ENCODE measurements at regions not wholly inside any gene's neighbourhood (a gene's known extent, or its start where the extent isn't known, plus 50 kb on each side); places are given as distances from the start of the nearest gene placed in this dataset.

DNA sequence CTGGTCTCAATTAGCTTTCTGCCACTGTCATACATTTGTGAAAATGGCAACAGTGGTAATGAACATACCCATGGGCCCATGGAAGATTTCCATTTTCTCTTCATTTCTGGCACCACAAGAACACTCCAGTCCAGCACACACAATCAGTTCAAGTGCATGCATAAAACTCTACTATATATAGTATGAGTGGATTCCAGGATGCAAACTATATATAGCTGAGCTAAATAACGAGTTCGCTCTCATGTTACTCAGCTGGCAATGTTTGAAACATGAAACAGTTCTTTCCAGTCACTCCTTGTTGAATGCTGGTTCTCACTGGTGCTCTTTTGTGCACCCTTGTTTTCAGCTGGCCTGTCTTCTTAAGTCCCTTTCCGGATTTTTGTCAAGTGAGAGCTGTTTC lies 75.2 kb upstream of the DHX40 start:
- TF ChIP-seq, protein P1, sequence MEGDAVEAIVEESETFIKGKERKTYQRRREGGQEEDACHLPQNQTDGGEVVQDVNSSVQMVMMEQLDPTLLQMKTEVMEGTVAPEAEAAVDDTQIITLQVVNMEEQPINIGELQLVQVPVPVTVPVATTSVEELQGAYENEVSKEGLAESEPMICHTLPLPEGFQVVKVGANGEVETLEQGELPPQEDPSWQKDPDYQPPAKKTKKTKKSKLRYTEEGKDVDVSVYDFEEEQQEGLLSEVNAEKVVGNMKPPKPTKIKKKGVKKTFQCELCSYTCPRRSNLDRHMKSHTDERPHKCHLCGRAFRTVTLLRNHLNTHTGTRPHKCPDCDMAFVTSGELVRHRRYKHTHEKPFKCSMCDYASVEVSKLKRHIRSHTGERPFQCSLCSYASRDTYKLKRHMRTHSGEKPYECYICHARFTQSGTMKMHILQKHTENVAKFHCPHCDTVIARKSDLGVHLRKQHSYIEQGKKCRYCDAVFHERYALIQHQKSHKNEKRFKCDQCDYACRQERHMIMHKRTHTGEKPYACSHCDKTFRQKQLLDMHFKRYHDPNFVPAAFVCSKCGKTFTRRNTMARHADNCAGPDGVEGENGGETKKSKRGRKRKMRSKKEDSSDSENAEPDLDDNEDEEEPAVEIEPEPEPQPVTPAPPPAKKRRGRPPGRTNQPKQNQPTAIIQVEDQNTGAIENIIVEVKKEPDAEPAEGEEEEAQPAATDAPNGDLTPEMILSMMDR (IDR thresholded peaks at IDR 0.05; ENCODE audit: unreplicated experiment in 3 of 3) = no peak
- H3K4me3 Mint-ChIP-seq = peak overlapping the region in 2 of 3 experiments; percentile 57 to 61
- H3K9me3 Mint-ChIP-seq = no peaks in the 10 kb centered on the region
- H3K4me1 Mint-ChIP-seq = peaks cover 53% of the 10 kb centered on the region
- peaks cover 4% of the 10 kb centered on the region for H3K27me3 Mint-ChIP-seq (ENCODE audit: low read depth)
- H3K36me3 Mint-ChIP-seq (ENCODE audit: low read depth) = no peaks in the 10 kb centered on the region
- peak overlapping the region; percentile 57 to 69 (median 62) for H3K27ac Mint-ChIP-seq

DNA sequence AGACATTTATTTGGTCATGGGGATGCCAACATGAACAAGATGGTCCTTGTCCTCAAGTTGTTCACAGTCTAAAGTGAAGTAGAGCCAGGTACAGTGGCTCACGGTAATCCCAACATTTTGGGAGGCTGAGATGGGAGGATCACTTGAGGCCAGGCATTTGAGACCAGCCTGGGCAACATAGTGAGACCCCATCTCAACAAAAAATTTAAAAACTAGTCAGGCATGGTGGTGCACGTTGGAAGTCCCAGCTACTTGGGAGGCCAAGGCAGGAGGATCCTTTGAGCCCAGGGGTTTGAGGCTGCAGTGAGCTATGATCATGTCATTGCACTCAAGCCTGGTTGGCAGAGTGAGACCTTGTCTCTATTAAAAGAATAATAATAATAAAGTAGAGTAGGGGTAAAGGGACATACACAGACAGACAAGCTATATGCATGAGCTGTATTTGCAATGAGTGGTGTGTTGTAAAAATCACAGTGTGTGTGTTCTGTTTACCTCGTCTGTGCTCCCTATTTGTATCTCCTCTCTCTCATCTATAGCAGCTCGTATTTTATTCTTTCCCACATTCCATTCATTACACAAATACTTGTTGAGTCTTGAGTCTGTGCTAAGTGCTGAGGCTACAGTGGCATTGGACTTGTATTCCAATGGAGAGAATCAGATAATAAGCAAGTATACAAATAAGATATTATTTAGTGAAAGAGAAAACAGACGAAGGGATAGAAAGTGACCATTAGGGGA lies 73.9 kb upstream of the DHX40 start:
- Mint-ChIP-seq H3K9me3 (no peaks in the 10 kb centered on the region), H3K27ac (no peak overlapping the region), H3K27me3 (ENCODE audit: low read depth) (no peaks in the 10 kb centered on the region), H3K36me3 (ENCODE audit: low read depth) (no peaks in the 10 kb centered on the region), H3K4me1 (peaks cover 50% of the 10 kb centered on the region), H3K4me3 (peak overlapping the region in 1 of 3 experiments; percentile 3)
- TF ChIP-seq, protein P1 (IDR thresholded peaks at IDR 0.05; ENCODE audit: unreplicated experiment in 3 of 3) = no peak

DNA sequence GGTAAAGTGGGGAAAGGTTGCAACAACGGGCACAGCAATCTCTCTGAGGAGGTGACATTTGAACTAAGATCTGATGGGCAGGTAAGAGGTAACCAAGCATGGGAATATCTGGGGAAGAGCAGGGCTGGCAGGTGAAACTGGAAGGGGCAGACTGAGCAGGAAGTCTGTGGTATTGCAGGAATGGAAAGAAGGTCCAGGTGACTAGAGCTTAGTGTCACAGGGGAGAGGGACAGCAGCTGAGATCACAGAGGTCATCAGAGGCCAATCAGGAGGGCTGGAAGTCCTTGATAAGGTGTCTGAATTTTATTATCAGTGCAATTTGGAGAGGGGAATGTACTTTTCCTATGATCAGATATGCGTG lies 73.3 kb upstream of the DHX40 start:
- H3K4me3 Mint-ChIP-seq = peak overlapping the region in 1 of 3 experiments; percentile 3
- no peaks in the 10 kb centered on the region for H3K27me3 Mint-ChIP-seq (ENCODE audit: low read depth)
- H3K9me3 Mint-ChIP-seq = no peaks in the 10 kb centered on the region
- TF ChIP-seq, protein P1 (IDR thresholded peaks at IDR 0.05; ENCODE audit: unreplicated experiment in 3 of 3) = no peak
- peaks cover 50% of the 10 kb centered on the region for H3K4me1 Mint-ChIP-seq
- no peak overlapping the region for H3K27ac Mint-ChIP-seq
- H3K36me3 Mint-ChIP-seq (ENCODE audit: low read depth) = no peaks in the 10 kb centered on the region

DNA sequence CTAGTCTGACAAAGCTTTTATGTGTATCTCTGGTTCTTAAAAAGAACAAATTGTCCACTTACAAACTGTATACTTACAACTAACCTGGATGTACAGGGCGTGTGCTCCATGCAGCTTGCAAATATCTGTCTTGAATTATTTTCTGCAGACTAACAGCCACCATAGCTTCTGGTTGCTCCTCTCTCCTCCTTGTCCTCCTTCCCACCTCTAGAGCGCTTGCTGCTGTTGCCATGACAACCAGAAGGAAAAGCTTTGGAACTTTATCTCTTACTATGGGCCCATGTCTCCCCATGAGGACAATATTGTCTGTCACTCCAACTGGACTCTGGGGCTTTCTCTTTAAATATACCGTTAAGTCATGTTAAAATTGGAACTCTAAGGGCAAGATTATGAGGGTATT lies 71.5 kb upstream of the DHX40 start:
- TF ChIP-seq, protein P1 (IDR thresholded peaks at IDR 0.05; ENCODE audit: unreplicated experiment in 3 of 3) = no peak
- Mint-ChIP-seq H3K4me3 (no peak overlapping the region), H3K36me3 (ENCODE audit: low read depth) (no peaks in the 10 kb centered on the region), H3K27ac (no peak overlapping the region), H3K9me3 (no peaks in the 10 kb centered on the region), H3K27me3 (ENCODE audit: low read depth) (no peaks in the 10 kb centered on the region), H3K4me1 (peaks cover 37% of the 10 kb centered on the region)

DNA sequence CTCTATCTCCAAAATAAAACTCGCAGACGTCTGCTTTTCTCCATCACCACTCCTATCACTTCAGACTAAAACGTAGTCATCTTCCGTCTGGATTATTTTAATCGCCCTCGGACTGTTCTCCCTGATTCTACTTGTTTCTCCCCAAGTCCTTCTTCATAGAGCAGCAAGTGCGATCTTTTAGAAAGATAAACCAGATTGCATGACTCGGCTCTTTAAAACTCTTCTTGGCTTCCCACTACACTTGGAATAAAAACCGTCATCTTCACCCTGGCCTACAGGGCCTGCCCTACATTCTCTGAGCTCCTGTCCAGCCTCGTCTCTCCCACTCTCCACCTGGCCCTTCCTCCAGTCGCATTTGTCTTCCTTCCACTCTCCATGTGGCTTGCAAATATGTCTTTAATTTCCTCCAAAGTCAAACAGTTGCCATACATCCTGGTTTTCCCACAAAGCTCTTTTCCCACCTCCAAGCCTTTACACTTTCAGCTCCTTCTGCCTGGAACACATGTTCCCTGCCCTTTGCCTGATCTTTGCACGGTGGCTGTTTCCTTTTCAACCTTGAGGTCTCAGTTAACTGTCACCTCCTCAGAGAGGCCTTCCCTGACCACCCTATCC lies 70.5 kb upstream of the DHX40 start:
- Mint-ChIP-seq H3K4me1 (peaks cover 41% of the 10 kb centered on the region), H3K36me3 (ENCODE audit: low read depth) (no peaks in the 10 kb centered on the region), H3K27me3 (ENCODE audit: low read depth) (no peaks in the 10 kb centered on the region), H3K9me3 (no peaks in the 10 kb centered on the region), H3K27ac (no peak overlapping the region), H3K4me3 (no peak overlapping the region)
- TF ChIP-seq, protein P1 (IDR thresholded peaks at IDR 0.05; ENCODE audit: unreplicated experiment in 3 of 3) = no peak

DNA sequence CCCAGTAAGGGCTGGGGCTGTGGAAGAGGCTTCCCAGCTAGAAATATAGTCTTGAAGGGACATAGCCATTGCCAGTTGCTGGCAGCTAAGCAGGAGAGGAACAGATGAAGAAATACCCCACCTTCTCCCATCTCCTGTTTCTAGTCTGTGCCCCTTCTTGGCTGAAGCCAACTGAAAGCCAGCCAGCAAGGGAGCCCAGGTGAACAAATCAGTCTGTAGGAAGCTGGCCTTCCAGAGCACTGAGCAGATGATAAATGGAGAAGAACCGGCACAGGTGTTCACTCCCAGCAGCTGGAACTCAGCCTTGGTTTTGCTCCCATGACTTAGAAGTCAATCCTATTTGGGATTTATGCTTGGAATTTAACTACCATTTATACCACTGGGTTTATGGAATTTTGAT lies 69.2 kb upstream of the DHX40 start:
- Mint-ChIP-seq H3K27me3 (ENCODE audit: low read depth) (no peaks in the 10 kb centered on the region), H3K4me1 (peaks cover 36% of the 10 kb centered on the region), H3K36me3 (ENCODE audit: low read depth) (no peaks in the 10 kb centered on the region), H3K27ac (no peak overlapping the region), H3K9me3 (no peaks in the 10 kb centered on the region), H3K4me3 (no peak overlapping the region)
- TF ChIP-seq, protein P1 (IDR thresholded peaks at IDR 0.05; ENCODE audit: unreplicated experiment in 3 of 3) = no peak

Measured in nephron (organoid).